Activated CD8-positive, alpha-beta T cell treated with anti-CD3 and anti-CD28 coated beads, Interleukin-2, amount 10 ng/mL, durations not matched to agents 7 days and 5 days (primary cell): ENCODE measurements at regions not wholly inside any gene's neighbourhood (a gene's known extent, or its start where the extent isn't known, plus 50 kb on each side); places are given as distances from the start of the nearest gene placed in this dataset.
"Not testable (repeated sequence)": the region's sequence is repeated elsewhere in the genome, so short reads cannot be mapped to it uniquely, and the experiment has no call there.

Experiments
- ATAC-seq: fragments of 150-1000 bp; cut with Tn5 transposase; one replicate; pipeline ENCODE4 v1.10.0; 2021; ENCODE audit warnings: moderate library complexity
- CTCF ChIA-PET: fragments of 350-600 bp; sonication (Branson Sonifier 250); formaldehyde crosslinking; loops from one replicate; lab custom pipeline; 2021; ENCODE audit warnings: antibody characterized with exemption; lab: Charles Lee
- POLR2A ChIA-PET: fragments of 350-600 bp; sonication (Branson Sonifier 250); formaldehyde crosslinking; loops from one replicate; lab custom pipeline; 2021; ENCODE audit warnings: antibody characterized with exemption; lab: Charles Lee
- DNase-seq: peaks from one replicate; pipeline ENCODE4 v3.0.0-alpha.2; 2020
- H3K27ac Mint-ChIP-seq: one replicate; pipeline ENCODE4 v1.8.0; 2021; ENCODE audit warnings: mild to moderate bottlenecking, mixed read lengths
- H3K27me3 Mint-ChIP-seq: one replicate; pipeline ENCODE4 v1.8.0; 2021; ENCODE audit warnings: low read depth, mixed read lengths
- H3K36me3 Mint-ChIP-seq: one replicate; pipeline ENCODE4 v1.8.0; 2021; ENCODE audit warnings: low read depth, mixed read lengths
- H3K4me1 Mint-ChIP-seq: one replicate; pipeline ENCODE4 v1.8.0; 2021; ENCODE audit warnings: low read depth, mixed read lengths
- H3K4me3 Mint-ChIP-seq: one replicate; pipeline ENCODE4 v1.8.0; 2021; ENCODE audit warnings: mild to moderate bottlenecking, mixed read lengths
- H3K9me3 Mint-ChIP-seq: one replicate; pipeline ENCODE4 v1.8.0; 2022; ENCODE audit warnings: mixed read lengths; ENCODE audit not compliant: insufficient read depth

DNA sequence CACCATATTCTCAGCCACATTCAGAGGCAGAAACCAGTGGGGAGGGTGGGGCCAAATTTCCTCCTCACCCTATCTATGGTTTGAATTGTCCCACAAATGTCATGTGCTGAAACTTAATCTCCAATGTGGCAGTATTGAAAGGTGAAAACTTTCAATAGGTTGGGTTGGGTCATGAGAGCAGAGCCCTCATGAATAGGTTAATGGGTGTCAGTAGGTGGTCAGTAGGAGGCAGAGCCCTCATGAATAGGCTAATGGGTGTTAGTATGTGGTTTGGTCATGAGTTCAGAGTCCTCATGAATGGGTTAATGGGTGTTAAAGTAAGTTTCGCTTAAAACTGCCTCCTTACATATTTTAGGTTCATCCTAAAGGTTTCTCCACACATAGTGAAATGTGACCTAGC is 170.0 kb downstream of the FCRL5 start:
- ATAC-seq (no peak), DNase-seq (no peak)
- Mint-ChIP-seq H3K4me3 (no peak overlapping the region), H3K4me1 (peaks cover 6% of the 10 kb centered on the region), H3K36me3 (no peaks in the 10 kb centered on the region), H3K27ac (no peak overlapping the region), H3K9me3 (no peaks in the 10 kb centered on the region), H3K27me3 (peaks cover 43% of the 10 kb centered on the region)
- POLR2A ChIA-PET: no interaction called here
- CTCF ChIA-PET: no interaction called here

DNA sequence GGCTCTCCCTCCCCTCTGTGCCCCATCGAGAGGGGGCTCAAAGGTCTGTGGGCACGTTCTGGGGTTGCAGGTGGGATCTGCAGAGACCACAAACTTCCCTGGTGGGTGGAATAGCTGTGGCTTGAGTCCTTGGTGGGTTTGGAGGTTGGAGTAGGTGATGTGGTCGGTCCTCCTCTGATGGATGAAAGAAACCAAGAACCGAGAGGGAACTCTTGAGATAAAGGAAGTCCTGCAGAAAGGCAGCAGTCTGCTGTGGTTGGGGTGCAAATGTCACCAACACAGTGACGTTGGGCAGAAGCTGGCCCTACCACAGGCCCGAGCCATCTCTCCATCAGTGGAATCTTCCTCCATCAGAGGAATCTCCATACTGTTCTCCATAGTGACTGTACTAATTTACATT is 171.8 kb downstream of the FCRL5 start:
- Mint-ChIP-seq H3K4me3 (no peak overlapping the region), H3K27me3 (peaks cover 30% of the 10 kb centered on the region), H3K27ac (no peak overlapping the region), H3K9me3 (no peaks in the 10 kb centered on the region), H3K36me3 (no peaks in the 10 kb centered on the region), H3K4me1 (peaks cover 6% of the 10 kb centered on the region)
- no peak for DNase-seq
- no peak for ATAC-seq
- ChIA-PET CTCF (interaction anchor here (0.8 to 1.1 kb wide), 2 partner anchors 109 to 125 kb away, joined by 3 to 4 read pairs; no protein-coding TSS in a partner anchor), POLR2A (no interaction called here)

DNA sequence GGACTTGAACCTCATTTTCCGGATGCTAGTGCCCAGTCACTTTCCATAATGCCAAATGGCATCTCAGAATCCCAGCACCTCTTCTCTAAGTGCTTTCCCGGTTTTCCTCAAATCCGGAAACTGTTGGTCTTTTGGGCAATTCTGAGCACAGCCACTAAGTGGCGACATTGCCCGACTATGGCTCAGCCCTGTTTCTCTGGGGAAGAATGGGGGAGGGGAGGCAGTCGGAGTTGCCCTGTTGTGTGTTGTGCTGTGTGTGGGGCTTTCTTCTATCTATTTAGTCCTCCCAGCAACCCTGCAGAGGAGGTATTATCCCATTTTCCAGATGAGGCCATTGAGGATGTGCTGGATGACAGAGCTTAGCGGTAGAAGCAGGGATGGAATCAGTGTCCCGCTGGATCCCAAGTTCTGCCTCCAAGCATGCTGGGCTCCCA is 175.0 kb downstream of the FCRL5 start:
- H3K9me3 Mint-ChIP-seq, H3K4me3 Mint-ChIP-seq, POLR2A ChIA-PET, H3K27ac Mint-ChIP-seq, H3K4me1 Mint-ChIP-seq, ATAC-seq, H3K36me3 Mint-ChIP-seq: not testable (repeated sequence)
- DNase-seq: peak; percentile 38
- CTCF ChIA-PET: interaction anchor here (0.7 to 1.4 kb wide), 7 partner anchors 8 to 126 kb away, joined by 3 to 6 read pairs (median 3); no protein-coding TSS in a partner anchor
- peaks cover 15% of the 10 kb centered on the region for H3K27me3 Mint-ChIP-seq

- CTCF ChIA-PET: interaction anchor here (0.7 to 1.4 kb wide), 7 partner anchors 9 to 126 kb away, joined by 3 to 6 read pairs (median 3); no protein-coding TSS in a partner anchor
- DNase-seq (no peak), ATAC-seq (no peak)
- no peaks in the 10 kb centered on the region for H3K36me3 Mint-ChIP-seq
- POLR2A ChIA-PET: no interaction called here
- peaks cover 6% of the 10 kb centered on the region for H3K4me1 Mint-ChIP-seq
- H3K4me3 Mint-ChIP-seq: no peak overlapping the region
- H3K27ac Mint-ChIP-seq: no peak overlapping the region
- H3K27me3 Mint-ChIP-seq: peaks cover 15% of the 10 kb centered on the region
- no peaks in the 10 kb centered on the region for H3K9me3 Mint-ChIP-seq
Measured at GRCh38 chr1:157376681-157377080, 175.6 kb downstream of the FCRL5 start.

DNA sequence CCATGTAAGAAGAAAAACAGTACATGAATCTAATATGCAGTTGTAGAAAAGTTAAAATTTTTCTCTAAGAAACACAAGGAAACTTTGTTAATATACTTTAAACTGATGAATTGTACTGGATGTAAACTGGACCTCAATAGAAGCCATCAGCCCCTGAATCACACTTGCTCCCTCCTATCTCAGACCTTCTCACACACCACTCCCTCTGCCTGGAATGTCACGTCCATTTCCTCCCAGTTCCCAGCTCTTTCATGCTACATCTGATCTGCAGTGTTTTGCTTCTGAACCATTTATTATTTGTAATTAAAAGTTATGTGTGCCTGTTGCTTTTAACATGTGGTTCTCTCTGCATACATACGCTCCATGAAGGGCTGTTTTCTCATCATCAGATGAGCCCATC is 180.0 kb downstream of the FCRL5 start:
- ATAC-seq, H3K27me3 Mint-ChIP-seq, DNase-seq, CTCF ChIA-PET, H3K36me3 Mint-ChIP-seq, H3K27ac Mint-ChIP-seq, H3K4me3 Mint-ChIP-seq, H3K4me1 Mint-ChIP-seq, H3K9me3 Mint-ChIP-seq, POLR2A ChIA-PET: not testable (repeated sequence)

DNA sequence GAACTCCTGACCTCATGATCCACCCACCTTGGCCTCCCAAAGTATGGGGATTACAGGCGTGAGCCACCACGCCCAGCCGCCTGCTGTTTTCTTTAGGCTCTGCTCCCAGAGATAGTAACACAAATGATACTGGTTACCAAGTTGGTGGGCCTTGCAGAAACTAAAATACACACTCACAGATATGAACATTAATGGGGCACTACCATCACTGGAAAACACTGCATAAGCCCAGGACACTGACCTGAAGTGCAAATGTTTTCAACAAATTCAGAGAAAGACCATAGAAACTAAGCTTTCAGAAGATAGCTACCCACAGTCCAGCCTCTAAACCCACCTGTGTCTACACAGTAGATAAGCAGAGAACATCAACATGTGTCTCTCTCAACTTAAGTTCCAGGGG is 180.5 kb downstream of the FCRL5 start:
- Mint-ChIP-seq H3K27ac (no peak overlapping the region), H3K27me3 (peaks cover 7% of the 10 kb centered on the region), H3K4me3 (no peak overlapping the region), H3K4me1 (peaks cover 2% of the 10 kb centered on the region), H3K36me3 (no peaks in the 10 kb centered on the region), H3K9me3 (no peaks in the 10 kb centered on the region)
- DNase-seq (no peak), ATAC-seq (no peak)
- ChIA-PET POLR2A (no interaction called here), CTCF (interaction anchor here (2.5 to 2.6 kb wide), 3 partner anchors 7 to 134 kb away, joined by 6 to 41 read pairs (median 14); no protein-coding TSS in a partner anchor)

DNA sequence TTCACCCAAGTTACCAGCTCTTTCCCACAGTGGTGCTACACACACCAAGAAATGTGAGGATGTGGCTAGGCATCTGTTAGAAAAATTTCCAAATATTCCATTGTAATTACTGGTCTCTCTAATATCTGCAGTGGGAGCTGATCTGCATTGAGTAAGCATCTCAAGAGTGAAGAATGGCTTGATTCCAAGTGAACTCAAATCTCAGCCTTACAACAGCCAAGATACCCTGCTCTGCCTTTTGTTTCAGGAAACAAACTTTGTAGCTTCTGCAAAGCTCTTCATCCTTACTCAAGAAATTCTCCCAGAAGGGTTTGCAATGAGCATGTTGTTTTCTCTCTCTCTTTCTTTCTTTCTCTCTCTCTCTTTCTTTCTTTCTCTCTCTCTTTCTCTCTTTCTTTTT is 181.1 kb downstream of the FCRL5 start:
- H3K4me1 Mint-ChIP-seq: peaks cover 2% of the 10 kb centered on the region
- ATAC-seq: no peak
- DNase-seq: no peak

DNA sequence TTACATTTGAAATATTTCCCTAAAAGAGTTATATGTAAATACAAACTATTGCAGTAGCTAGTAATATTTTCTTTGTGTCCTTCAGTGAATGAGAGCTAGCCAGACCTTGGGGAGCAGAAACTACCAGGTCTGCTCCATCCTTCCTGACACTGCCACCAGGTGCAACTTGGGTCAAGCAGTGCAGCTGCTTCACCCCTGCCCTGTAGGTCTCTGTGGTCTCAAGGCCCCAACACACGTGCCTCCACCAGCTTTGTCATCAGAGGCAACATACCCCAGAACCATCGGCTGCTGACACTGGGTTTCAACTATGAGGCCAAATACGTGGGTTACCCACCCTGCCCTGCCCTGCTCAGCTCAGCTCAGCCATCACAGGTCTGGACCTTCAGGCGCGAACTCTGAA is 181.6 kb downstream of the FCRL5 start:
- CTCF ChIA-PET: interaction anchor here (0.6 to 2.6 kb wide), 9 partner anchors 9 to 174 kb away, joined by 3 to 41 read pairs (median 4); no protein-coding TSS in a partner anchor
- peaks cover 2% of the 10 kb centered on the region for H3K4me1 Mint-ChIP-seq

More for the DNA sequence above, 181.1 kb downstream of the FCRL5 start:
- no peak overlapping the region for H3K4me3 Mint-ChIP-seq
- no peaks in the 10 kb centered on the region for H3K36me3 Mint-ChIP-seq
- POLR2A ChIA-PET: no interaction called here
- CTCF ChIA-PET: interaction anchor here (1.1 to 2.6 kb wide), 5 partner anchors 8 to 175 kb away, joined by 3 to 41 read pairs (median 6); no protein-coding TSS in a partner anchor
- H3K27me3 Mint-ChIP-seq: peaks cover 7% of the 10 kb centered on the region
- H3K27ac Mint-ChIP-seq: no peak overlapping the region
- no peaks in the 10 kb centered on the region for H3K9me3 Mint-ChIP-seq

GRCh38 chr1:157369808-157370521 is 182.3 kb downstream of the FCRL5 start:
- H3K4me1 Mint-ChIP-seq: peaks cover 2% of the 10 kb centered on the region
- CTCF ChIA-PET: interaction anchor here (0.6 to 2.6 kb wide), 11 partner anchors 8 to 213 kb away, joined by 3 to 41 read pairs (median 4); no protein-coding TSS in a partner anchor

More for the DNA sequence above, 181.6 kb downstream of the FCRL5 start:
- Mint-ChIP-seq H3K4me3 (no peak overlapping the region), H3K36me3 (no peaks in the 10 kb centered on the region), H3K27me3 (peaks cover 7% of the 10 kb centered on the region), H3K27ac (no peak overlapping the region), H3K9me3 (no peaks in the 10 kb centered on the region)
- POLR2A ChIA-PET: no interaction called here
- ATAC-seq (no peak), DNase-seq (no peak)

DNA sequence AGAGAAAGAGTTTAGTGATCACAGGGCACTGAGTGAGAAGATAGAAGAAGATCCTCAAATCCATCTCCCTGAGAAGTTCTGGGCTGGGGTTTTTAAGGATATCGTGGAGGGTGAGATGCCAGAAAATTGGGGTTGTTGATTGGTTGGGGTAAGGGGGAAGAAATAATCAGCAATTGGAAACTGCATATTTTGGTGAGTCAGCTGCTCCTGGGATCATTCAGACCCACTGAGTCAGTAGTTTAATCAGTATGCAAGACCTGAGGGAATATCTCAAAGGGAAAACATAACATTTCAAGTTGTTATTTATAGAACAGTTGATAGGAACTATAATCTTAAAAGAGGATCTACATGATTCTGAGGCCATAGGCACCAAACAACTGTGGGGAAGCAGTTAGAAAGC is 183.4 kb downstream of the FCRL5 start:
- POLR2A ChIA-PET: not testable (repeated sequence)

More at GRCh38 chr1:157369808-157370521, 182.3 kb downstream of the FCRL5 start:
- peaks cover 7% of the 10 kb centered on the region for H3K27me3 Mint-ChIP-seq
- H3K36me3 Mint-ChIP-seq: no peaks in the 10 kb centered on the region
- H3K9me3 Mint-ChIP-seq: no peaks in the 10 kb centered on the region
- no peak overlapping the region for H3K4me3 Mint-ChIP-seq
- peak; percentile 47 for ATAC-seq
- POLR2A ChIA-PET: no interaction called here
- peak; percentile 65 for DNase-seq
- H3K27ac Mint-ChIP-seq: no peak overlapping the region

DNA sequence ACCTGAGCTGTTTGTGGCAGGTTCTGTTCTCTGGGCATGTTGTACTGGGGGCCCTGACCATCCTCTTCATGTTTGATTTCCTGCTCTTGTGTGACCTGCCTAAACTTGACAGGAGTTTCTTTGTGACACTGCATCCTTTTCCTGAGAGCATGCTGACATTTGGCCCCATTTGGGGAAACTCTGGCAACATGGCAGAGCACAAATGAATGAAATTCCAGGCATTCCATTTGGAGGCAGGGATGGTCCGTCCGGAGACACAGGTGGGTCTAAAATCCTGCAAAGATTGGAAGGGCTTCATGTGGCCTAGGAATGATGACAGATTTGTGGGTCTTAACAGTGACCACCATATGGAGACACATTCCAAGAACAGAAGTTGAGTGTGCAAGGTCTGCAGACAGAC is 184.0 kb downstream of the FCRL5 start:
- Mint-ChIP-seq H3K4me1 (peaks cover 2% of the 10 kb centered on the region), H3K27me3 (peaks cover 4% of the 10 kb centered on the region), H3K9me3 (no peaks in the 10 kb centered on the region), H3K27ac (no peak overlapping the region), H3K36me3 (no peaks in the 10 kb centered on the region), H3K4me3 (no peak overlapping the region)
- ChIA-PET CTCF (interaction anchor here (1.3 kb wide), 1 partner anchor 212 kb away, joined by 3 read pairs; no protein-coding TSS in a partner anchor), POLR2A (no interaction called here)
- DNase-seq (no peak), ATAC-seq (no peak)

More for the DNA sequence above, 183.4 kb downstream of the FCRL5 start:
- not testable (repeated sequence) for H3K9me3 Mint-ChIP-seq, H3K27me3 Mint-ChIP-seq, H3K27ac Mint-ChIP-seq, ATAC-seq, H3K4me1 Mint-ChIP-seq, DNase-seq, H3K4me3 Mint-ChIP-seq, H3K36me3 Mint-ChIP-seq
- CTCF ChIA-PET: interaction anchor here (0.8 to 2.6 kb wide), 6 partner anchors 10 to 212 kb away, joined by 3 to 6 read pairs (median 4); no protein-coding TSS in a partner anchor

GRCh38 chr1:157367870-157368269 is 184.4 kb downstream of the FCRL5 start:
- Mint-ChIP-seq H3K27me3 (peaks cover 4% of the 10 kb centered on the region), H3K27ac (no peak overlapping the region), H3K9me3 (no peaks in the 10 kb centered on the region), H3K4me3 (no peak overlapping the region), H3K36me3 (no peaks in the 10 kb centered on the region), H3K4me1 (peaks cover 2% of the 10 kb centered on the region)
- ChIA-PET CTCF (no interaction called here), POLR2A (no interaction called here)
- no peak for DNase-seq
- no peak for ATAC-seq
